ENCODE measurements at regions not wholly inside any gene's neighbourhood (a gene's known extent, or its start where the extent isn't known, plus 50 kb on each side); places are given as distances from the start of the nearest gene placed in this dataset.

- no peak for DNase-seq (ENCODE audit: low spot score)
These were observed 179.0 kb upstream of the ADO start for GRCh38 chr10:62625484-62625883.

DNA sequence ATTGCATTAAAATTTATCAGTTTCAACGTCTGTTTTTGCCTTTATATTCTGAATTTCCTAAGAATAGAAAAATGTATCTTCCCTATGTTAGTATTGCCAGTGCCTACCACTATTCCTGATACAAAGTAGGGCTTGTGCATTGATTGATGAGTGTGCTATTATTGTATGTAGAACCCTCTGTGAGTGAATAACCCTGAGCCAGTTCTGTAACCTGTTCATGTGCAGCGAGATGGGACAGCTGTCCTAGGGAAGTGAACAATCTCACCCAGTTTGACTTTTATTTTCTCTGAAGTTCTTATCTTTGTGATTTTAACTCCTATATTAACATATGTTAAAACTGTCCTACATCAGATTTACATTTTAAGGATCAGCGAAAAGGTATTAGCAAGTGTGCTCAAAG lies 178.4 kb upstream of the ADO start:
- peak; percentile 16 for DNase-seq (ENCODE audit: low spot score)

- DNase-seq (ENCODE audit: low spot score), result no peak
These were observed 177.7 kb upstream of the ADO start for GRCh38 chr10:62626817-62627216.

GRCh38 chr10:62627983-62628382 lies 176.5 kb upstream of the ADO start:
- DNase-seq (ENCODE audit: low spot score), result no peak

- peak; percentile 31 for DNase-seq (ENCODE audit: low spot score)
These were observed 173.3 kb upstream of the ADO start for GRCh38 chr10:62631241-62631640.

DNA sequence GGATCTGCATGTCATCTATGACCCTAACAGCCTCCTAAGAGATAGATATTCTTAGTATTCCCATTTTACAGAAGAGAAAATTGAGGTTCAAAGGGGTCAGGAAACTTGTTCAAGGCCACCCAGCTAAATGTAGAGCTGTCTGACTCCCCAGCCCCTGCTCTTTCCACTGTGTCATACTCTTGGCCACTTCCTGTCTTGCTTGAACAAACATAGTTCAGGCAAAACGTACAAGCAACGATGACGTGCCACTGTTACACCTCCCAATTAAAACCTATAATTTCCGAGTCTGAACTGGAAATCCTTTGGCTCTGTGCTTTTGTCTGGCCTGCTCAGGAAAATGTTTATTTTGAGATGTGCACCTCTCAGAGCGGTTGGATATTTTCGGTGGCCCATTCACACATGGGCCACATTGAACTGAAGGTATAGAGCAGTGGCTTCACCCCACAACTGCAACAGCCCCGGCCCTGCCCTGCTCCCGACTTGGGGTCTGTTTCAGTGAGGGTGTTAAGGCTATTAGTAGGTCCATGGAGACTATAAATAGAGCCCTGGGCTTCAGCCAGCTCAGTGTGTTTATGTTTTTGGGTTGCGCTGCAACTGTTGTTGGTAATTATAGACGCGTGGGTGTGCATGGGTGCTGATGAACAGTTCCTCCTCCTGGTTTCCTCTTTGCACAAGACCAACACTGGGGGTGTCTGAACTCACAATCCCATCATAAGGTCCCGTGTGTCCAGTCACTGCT lies 172.3 kb upstream of the ADO start:
- DNase-seq (ENCODE audit: low spot score), result peak; percentile 87

DNA sequence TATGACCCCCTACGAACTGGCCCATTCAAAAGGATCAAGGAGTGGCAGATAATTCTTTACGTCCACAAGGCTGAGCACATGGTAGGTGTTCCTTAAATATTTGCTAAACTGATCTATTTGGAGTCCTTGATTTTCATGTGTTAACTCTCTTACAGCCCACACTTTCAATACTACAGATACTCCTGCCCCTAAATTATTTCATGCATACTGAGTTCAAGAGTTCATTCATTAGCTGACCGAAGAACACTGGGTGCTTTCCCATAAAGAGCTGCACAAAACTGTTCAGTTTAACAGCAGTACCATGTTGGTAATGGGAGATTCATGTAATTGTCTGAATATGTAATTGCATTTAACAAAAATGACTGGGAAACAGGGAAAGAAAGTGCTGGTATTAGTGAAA lies 170.5 kb upstream of the ADO start:
- DNase-seq (ENCODE audit: low spot score), result no peak

DNA sequence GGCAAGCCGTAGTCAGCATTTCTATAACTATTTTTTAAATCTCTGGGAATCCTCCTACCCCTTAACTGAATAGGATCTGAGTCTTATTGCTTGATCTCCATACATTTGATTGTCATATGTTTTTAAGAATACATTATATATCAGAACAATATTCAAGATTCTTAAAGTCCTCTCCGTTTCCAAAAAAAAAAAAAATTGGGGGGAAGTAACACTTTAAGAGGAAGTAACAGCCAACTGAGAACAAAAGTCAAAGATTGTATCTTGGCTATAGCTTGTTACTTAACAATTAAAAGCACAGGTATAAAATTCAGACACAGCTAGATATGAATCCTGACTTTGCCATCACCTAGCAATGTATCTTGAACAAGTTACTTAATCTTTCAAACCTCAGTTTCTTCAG lies 169.9 kb upstream of the ADO start:
- no peak for DNase-seq (ENCODE audit: low spot score)

GRCh38 chr10:62635127-62635526 lies 169.4 kb upstream of the ADO start:
- DNase-seq (ENCODE audit: low spot score), result no peak

GRCh38 chr10:62636825-62637248 lies 167.7 kb upstream of the ADO start:
- DNase-seq (ENCODE audit: low spot score), result peak; percentile 58

DNA sequence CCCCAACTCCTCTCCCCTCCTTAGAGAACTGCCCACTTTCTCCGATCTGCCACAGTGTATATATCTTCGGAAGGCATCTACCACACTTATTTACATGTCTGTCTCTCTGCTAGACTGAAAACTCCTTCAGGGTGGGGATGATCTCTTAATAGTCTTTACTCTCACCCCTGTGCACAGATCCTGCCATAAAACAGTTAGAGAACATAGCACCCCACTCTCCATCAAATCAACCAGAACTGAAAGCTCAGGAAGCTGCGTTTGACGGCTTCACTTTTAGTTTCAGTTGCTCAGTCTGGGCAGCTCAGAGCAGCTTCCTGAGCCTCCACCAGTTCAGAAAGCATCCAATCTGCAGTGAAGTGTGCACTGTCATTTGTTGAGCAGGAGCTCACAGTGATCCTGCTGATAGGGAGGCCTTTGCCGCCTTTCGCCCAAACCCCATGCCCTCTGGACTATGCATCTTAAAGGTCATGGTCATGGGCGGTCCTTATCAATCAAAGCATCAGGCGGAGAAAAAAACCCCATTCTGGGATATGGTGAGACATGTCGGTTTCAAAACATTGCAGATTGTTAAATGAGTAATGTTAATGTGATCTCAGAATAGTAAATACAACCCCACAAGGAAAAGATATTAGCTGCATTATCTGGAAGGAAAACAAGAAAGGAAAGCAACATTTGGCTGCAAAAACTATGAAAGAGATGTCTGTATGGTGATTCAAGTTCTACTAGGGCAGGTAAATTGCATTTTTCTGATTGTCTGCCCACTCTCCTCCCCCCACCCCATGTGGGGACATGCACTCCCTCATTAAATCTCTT lies 167.1 kb upstream of the ADO start:
- DNase-seq (ENCODE audit: low spot score), result peak; percentile 69

GRCh38 chr10:62638062-62638477 lies 166.4 kb upstream of the ADO start:
- peak; percentile 39 for DNase-seq (ENCODE audit: low spot score)

DNA sequence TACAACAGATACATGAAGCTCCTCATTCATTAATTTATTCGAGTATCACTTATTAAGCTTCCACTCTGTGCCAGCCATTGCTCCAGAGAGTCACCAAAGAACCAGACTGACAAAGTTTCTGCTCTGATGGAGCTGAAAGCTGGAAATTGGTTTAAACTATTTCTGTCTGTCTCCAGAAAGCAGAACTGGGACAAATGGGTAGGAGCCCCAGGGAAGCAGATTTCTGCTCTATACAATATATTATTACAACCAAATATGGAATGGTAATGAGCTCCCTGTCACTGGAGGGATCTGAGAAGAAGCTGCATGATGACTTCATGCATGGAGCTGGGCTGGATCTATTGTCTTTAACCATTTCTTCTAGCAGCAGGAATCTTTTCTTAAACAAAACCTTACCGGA lies 165.4 kb upstream of the ADO start:
- DNase-seq (ENCODE audit: low spot score), result no peak

GRCh38 chr10:62640411-62640810 lies 164.1 kb upstream of the ADO start:
- DNase-seq (ENCODE audit: low spot score), result no peak

- no peak for DNase-seq (ENCODE audit: low spot score)
These were observed 160.6 kb upstream of the ADO start for GRCh38 chr10:62643606-62644587.

DNA sequence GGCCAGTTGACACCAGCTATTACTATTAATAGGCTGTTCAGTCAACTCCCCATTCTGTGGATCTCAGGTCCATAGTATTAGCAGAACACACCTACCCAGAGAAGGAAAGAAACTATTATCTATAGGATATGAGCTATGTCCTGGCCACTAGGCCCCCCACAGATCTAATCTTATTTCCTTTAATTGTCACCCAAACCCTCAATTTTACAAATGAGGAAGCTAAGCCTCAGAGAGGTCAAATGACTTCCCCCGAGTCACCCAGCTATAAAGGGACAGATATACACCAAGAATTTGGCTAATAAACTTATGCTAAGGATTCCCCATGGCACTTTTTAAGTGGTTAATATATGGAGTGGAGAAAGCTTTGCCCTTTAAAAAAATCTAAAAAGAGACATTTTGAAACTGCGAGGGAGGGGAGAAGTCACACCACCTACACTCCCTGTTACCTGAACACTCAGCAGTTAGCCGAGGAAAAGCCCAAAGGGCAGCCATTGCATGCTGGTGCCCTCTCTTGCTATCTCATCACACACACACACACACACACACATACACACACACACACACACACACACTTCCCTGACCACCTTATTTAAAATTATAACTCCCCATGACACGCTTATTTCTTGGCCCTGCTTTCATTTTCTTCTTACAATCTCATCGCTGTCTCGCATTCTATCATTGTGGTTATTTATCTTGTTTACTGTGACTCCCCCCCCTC lies 157.0 kb upstream of the ADO start:
- DNase-seq (ENCODE audit: low spot score), result no peak

- no peak for DNase-seq (ENCODE audit: low spot score)
These were observed 155.6 kb upstream of the ADO start for GRCh38 chr10:62648921-62649320.

DNA sequence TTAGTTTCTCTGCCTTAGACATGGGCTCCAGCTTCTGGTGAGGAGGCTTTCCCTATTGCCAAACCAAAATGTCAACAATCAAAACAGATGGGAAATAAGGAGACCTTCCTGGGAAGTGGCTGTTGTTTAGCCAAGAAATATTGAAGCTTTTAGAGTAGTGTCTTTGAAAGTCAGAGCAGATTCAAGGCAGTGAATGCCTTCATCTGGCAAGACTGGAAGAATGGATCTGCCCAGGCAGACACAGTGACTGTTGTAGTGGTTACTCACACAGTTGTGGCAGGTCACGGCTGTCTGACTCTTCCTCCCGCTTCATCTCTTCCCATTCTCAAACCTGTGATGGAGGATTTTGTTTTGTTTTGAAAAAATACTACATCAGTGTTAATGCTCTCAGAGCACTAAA lies 154.1 kb upstream of the ADO start:
- no peak for DNase-seq (ENCODE audit: low spot score)

DNA sequence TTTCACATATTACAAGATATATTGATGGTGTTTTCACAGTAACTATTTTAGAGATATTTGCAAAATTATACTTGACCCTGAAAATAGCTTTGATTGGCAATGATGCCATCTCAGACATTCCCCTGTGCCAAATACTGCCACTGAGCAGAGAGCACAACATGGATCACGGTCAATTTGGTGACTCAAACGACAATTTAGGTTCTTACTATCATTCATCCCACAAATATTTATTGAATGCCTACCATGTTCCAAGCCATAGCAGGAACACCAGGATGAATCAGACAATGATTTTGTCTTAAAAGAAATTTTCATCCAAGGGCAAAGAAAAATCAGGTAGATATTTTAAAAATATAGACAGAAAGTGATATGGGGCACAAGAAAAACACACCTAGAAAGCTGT lies 153.2 kb upstream of the ADO start:
- DNase-seq (ENCODE audit: low spot score), result no peak

DNA sequence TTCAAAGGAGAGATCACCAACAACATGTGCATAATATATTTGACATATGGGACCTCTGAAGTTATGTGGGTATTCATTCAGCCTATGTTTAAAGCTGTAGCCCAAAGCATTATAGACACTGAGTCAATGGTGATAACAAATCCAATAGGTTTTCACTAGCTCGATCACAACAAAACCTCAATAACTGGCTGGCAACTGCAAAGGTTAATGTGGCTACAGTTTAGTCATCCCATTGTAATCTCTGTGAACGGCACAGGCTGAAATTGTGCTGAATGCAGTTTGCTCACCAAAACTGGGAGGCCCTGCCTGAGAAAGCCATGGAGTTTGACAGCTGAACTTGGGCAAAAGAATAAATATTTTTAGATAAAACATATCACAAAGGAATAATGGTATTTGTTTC lies 152.4 kb upstream of the ADO start:
- DNase-seq (ENCODE audit: low spot score), result no peak

DNA sequence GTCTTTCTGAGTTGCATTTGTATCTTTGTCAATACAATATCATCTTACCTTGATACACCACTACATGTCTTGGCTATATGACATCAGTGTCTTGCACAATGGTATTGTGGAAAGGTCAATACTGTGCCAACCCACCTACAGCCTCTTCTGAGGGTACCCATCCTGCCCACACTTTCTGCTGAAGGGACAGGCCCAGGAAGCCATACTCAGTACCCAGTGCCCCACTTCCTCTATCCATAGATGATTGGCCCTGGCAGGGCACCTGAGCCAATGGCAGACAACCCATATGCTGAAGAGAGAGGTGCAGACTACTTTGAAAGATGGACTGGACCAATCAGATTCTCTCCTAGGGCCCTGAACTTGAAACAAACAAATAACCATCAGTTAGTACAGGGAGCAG lies 152.0 kb upstream of the ADO start:
- DNase-seq (ENCODE audit: low spot score), result no peak

DNA sequence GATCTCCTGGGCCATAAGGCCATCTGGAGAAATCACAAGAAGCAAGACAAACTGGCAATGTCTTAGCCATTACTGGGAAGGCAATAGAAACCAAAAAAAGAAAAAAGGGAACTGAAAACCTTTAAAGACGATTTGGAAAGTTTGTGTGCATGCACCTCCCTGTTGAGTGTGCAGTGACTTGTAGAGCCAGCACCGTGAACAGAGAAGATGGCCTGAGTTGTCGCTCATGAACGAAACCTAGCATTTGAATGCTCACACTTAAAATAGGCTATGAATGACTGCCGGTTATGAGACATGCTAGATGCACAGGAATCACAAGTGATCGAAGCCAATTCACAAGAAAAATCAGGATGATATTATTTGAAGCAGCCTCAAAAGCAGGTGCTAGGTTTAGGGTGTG lies 151.3 kb upstream of the ADO start:
- DNase-seq (ENCODE audit: low spot score), result peak; percentile 88
